ENCODE measurements at regions not wholly inside any gene's neighbourhood (a gene's known extent, or its start where the extent isn't known, plus 50 kb on each side); places are given as distances from the start of the nearest gene placed in this dataset.

DNA sequence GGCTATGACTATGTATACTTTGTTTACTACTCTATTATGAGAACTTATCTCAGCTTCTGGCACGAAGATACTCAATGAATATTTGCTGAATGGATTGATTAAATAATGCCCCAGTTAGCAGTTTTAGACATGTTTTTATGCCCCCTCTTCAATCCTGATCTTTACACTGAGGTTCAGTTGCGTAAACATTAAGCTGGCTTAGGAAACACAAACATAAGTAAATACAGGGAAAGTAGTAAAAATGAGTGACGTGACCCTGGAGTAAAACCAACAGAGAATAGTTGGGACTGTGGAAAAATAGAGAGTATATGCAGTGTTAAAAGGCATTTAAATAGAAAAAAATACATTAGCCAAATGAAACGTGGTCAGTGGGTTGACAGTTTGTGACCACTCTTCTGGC, 387.0 kb upstream of the ACTRT1 start:
- Histone ChIP-seq H3K79me2 (ENCODE audit: control insufficient read depth, insufficient read depth, low read length) (no peaks in the 10 kb centered on the region), H3K9me3 (ENCODE audit: control insufficient read depth, low read depth, low read length) (no peaks in the 10 kb centered on the region), H3K27me3 (ENCODE audit: control insufficient read depth, extremely low read depth, insufficient read depth, low read length) (no peaks in the 10 kb centered on the region), H3K4me1 (ENCODE audit: control insufficient read depth, extremely low read depth, insufficient read depth, low read length) (no peaks in the 10 kb centered on the region), H3K27ac (ENCODE audit: control insufficient read depth, insufficient read depth, low read length) (no peak overlapping the region), H3K9me1 (ENCODE audit: control insufficient read depth, extremely low read depth, insufficient read depth, low read length) (no peaks in the 10 kb centered on the region), H3K4me2 (ENCODE audit: control insufficient read depth, extremely low read depth, insufficient read depth, low read depth, low read length) (no peak overlapping the region), H4K20me1 (ENCODE audit: control insufficient read depth, extremely low read depth, insufficient read depth, low read length) (no peaks in the 10 kb centered on the region), H3K36me3 (ENCODE audit: control insufficient read depth in 2 of 2, extremely low read depth in 1 of 2, insufficient read depth in 2 of 2, low read length in 2 of 2) (no peaks in the 10 kb centered on the region), H2AFZ (ENCODE audit: control insufficient read depth, low read length) (no peak overlapping the region), H3K4me3 (ENCODE audit: control insufficient read depth in 2 of 3, extremely low read depth in 1 of 3, insufficient read depth in 2 of 3, low read depth in 1 of 3, low read length in 3 of 3) (no peak overlapping the region), H3K9ac (ENCODE audit: control insufficient read depth, extremely low read depth, insufficient read depth, low read length) (no peak overlapping the region)
- dilution Hi-C loops (cut with MboI; ENCODE audit: extremely low pct_ligation_motif_present, low sequenced_read_pairs) = no loop called here
- FAIRE-seq = no peak
- TF ChIP-seq, protein P1, sequence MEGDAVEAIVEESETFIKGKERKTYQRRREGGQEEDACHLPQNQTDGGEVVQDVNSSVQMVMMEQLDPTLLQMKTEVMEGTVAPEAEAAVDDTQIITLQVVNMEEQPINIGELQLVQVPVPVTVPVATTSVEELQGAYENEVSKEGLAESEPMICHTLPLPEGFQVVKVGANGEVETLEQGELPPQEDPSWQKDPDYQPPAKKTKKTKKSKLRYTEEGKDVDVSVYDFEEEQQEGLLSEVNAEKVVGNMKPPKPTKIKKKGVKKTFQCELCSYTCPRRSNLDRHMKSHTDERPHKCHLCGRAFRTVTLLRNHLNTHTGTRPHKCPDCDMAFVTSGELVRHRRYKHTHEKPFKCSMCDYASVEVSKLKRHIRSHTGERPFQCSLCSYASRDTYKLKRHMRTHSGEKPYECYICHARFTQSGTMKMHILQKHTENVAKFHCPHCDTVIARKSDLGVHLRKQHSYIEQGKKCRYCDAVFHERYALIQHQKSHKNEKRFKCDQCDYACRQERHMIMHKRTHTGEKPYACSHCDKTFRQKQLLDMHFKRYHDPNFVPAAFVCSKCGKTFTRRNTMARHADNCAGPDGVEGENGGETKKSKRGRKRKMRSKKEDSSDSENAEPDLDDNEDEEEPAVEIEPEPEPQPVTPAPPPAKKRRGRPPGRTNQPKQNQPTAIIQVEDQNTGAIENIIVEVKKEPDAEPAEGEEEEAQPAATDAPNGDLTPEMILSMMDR (optimal IDR thresholded peaks at IDR 0.05 in 1 of 3, IDR thresholded peaks at IDR 0.05 in 1 of 3, conservative IDR thresholded peaks at IDR 0.05 in 1 of 3; ENCODE audit: extremely low read depth in 1 of 3, insufficient read depth in 2 of 3, low read length in 3 of 3) = no peak
- TF ChIP-seq EZH2 (IDR thresholded peaks at IDR 0.05; ENCODE audit: low read length) = no peak
- DNase-seq (ENCODE audit: low read depth, low spot score) = no peak

DNA sequence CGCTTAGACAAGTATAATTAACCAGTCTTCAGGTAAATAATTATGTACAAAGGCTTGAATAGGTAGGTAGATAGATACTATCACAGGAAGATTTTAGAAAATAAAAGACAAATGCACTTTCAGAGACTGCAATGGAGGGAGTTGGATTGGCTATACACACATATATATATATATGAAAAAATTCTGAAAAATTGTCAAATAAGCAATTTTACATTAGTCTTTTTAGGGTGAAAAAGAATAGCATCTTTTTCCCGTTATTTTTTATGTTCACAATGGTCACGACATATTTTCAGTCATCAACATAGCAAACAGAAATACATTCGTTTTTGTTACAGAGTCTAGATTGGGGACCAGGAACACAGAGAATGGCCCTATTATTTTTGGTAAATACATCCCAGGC, 385.9 kb upstream of the ACTRT1 start:
- Histone ChIP-seq H3K4me1 (ENCODE audit: control insufficient read depth, extremely low read depth, insufficient read depth, low read length) (no peaks in the 10 kb centered on the region), H3K27me3 (ENCODE audit: control insufficient read depth, extremely low read depth, insufficient read depth, low read length) (no peaks in the 10 kb centered on the region), H3K9me3 (ENCODE audit: control insufficient read depth, low read depth, low read length) (no peaks in the 10 kb centered on the region), H3K9ac (ENCODE audit: control insufficient read depth, extremely low read depth, insufficient read depth, low read length) (no peak overlapping the region), H3K4me3 (ENCODE audit: control insufficient read depth in 2 of 3, extremely low read depth in 1 of 3, insufficient read depth in 2 of 3, low read depth in 1 of 3, low read length in 3 of 3) (no peak overlapping the region), H3K4me2 (ENCODE audit: control insufficient read depth, extremely low read depth, insufficient read depth, low read depth, low read length) (no peak overlapping the region), H3K9me1 (ENCODE audit: control insufficient read depth, extremely low read depth, insufficient read depth, low read length) (no peaks in the 10 kb centered on the region), H3K27ac (ENCODE audit: control insufficient read depth, insufficient read depth, low read length) (no peak overlapping the region), H2AFZ (ENCODE audit: control insufficient read depth, low read length) (no peak overlapping the region), H3K79me2 (ENCODE audit: control insufficient read depth, insufficient read depth, low read length) (no peaks in the 10 kb centered on the region), H4K20me1 (ENCODE audit: control insufficient read depth, extremely low read depth, insufficient read depth, low read length) (no peaks in the 10 kb centered on the region), H3K36me3 (ENCODE audit: control insufficient read depth in 2 of 2, extremely low read depth in 1 of 2, insufficient read depth in 2 of 2, low read length in 2 of 2) (no peaks in the 10 kb centered on the region)
- FAIRE-seq (no peak), DNase-seq (ENCODE audit: low read depth, low spot score) (no peak)
- TF ChIP-seq, protein P1 (optimal IDR thresholded peaks at IDR 0.05 in 1 of 3, IDR thresholded peaks at IDR 0.05 in 1 of 3, conservative IDR thresholded peaks at IDR 0.05 in 1 of 3; ENCODE audit: extremely low read depth in 1 of 3, insufficient read depth in 2 of 3, low read length in 3 of 3) = no peak
- no peak for TF ChIP-seq EZH2 (IDR thresholded peaks at IDR 0.05; ENCODE audit: low read length)
- dilution Hi-C loops (cut with MboI; ENCODE audit: extremely low pct_ligation_motif_present, low sequenced_read_pairs) = no loop called here

All from keratinocyte (primary cell).